Esophagus squamous epithelium (tissue), 5 donors: ENCODE measurements at regions not wholly inside any gene's neighbourhood (a gene's known extent, or its start where the extent isn't known, plus 50 kb on each side); places are given as distances from the start of the nearest gene placed in this dataset.

Source experiments
- DNase-seq: peaks from one replicate; lab custom pipeline; 2025; lab: John Stamatoyannopoulos, UW
- H3K27ac ChIP-seq, 4 donors: fragments of 200-600 bp; sonication (generic); one replicate each; pipeline ENCODE4 v1.5.1; 2016 to 2019; ENCODE audit warnings: mild to moderate bottlenecking in 1 of 4
- H3K27me3 ChIP-seq, 4 donors: fragments of 200-600 bp; sonication (generic); 1 replicate in 3 of 4; 2 replicates in 1 of 4; pipeline versions ENCODE4 v1.5.1 to v1.6.0; 2017 to 2021; ENCODE audit warnings: antibody characterized with exemption in 1 of 4
- H3K36me3 ChIP-seq, 3 donors: fragments of 200-600 bp; sonication (generic); one replicate each; pipeline ENCODE4 v1.5.1; 2016 to 2019
- H3K4me1 ChIP-seq, 3 donors: fragments of 200-600 bp; sonication (generic); one replicate each; pipeline ENCODE4 v1.5.1; 2017 to 2019
- H3K4me3 ChIP-seq, 4 donors: fragments of 200-600 bp; sonication (generic); 1 replicate in 3 of 4; 2 replicates in 1 of 4; pipeline ENCODE4 v1.5.1; 2016 to 2019; ENCODE audit warnings: mild to moderate bottlenecking in 2 of 4, moderate library complexity in 1 of 4
- H3K9me3 ChIP-seq, 3 donors: fragments of 200-600 bp; sonication (generic); one replicate each; pipeline ENCODE4 v1.5.1; 2016 to 2019
- CTCF ChIP-seq, 6 experiments: fragments of 450-650 bp in 4 of 6; fragments of 200-600 bp in 2 of 6; sonication (generic) in 2 of 6; IDR thresholded peaks; one replicate each; pipeline ENCODE4 v1.5.1; 2016 to 2019; ENCODE audit warnings: antibody characterized with exemption in 6 of 6, mild to moderate bottlenecking in 4 of 6, moderate library complexity in 4 of 6
- POLR2A ChIP-seq, 4 donors: fragments of 450-650 bp; IDR thresholded peaks; one replicate each; pipeline ENCODE4 v1.6.1; 2017; ENCODE audit warnings: antibody characterized with exemption in 4 of 4, mild to moderate bottlenecking in 4 of 4, moderate library complexity in 3 of 4
- WGBS, 2 donors: methylation state at CpG; one replicate each; pipeline ENCODE4 v1.1.5; 2018; 5-methylcytosine and 5-hydroxymethylcytosine counted together
- intact Hi-C: fragments of 100-400 bp; cut with DNase I; formaldehyde crosslinking; loops from one replicate; pipeline ENCODE4 v1.15.0; 2022
- donor health status: DM: yes; HTN: yes; CAD: no.

GRCh38 chr5:130279386-130279785, 375.1 kb downstream of the CHSY3 start:
- TF ChIP-seq CTCF (IDR thresholded peaks at IDR 0.05), result no peak
- TF ChIP-seq POLR2A (IDR thresholded peaks at IDR 0.05), result no peak

GRCh38 chr5:130278136-130278535, 373.9 kb downstream of the CHSY3 start:
- no peak for DNase-seq
- intact Hi-C loops, result no loop called here
- Histone ChIP-seq H3K27me3 (no peaks in the 10 kb centered on the region), H3K36me3 (no peaks in the 10 kb centered on the region), H3K4me1 (no peaks in the 10 kb centered on the region), H3K27ac (no peak overlapping the region), H3K9me3 (no peaks in the 10 kb centered on the region), H3K4me3 (no peak overlapping the region)
- WGBS, 2 donors, result no CpG with 5 or more reads among the region's 8 CpGs
- no peak for TF ChIP-seq POLR2A (IDR thresholded peaks at IDR 0.05)
- no peak for TF ChIP-seq CTCF (IDR thresholded peaks at IDR 0.05)

More at GRCh38 chr5:130279386-130279785, 375.1 kb downstream of the CHSY3 start:
- Histone ChIP-seq H3K9me3 (no peaks in the 10 kb centered on the region), H3K27me3 (no peaks in the 10 kb centered on the region), H3K4me1 (no peaks in the 10 kb centered on the region), H3K27ac (no peak overlapping the region), H3K4me3 (no peak overlapping the region), H3K36me3 (no peaks in the 10 kb centered on the region)
- 29 to 47% methylated on average over 1 of the region's 1 CpG for WGBS, 2 donors
- no peak for DNase-seq
- intact Hi-C loops, result no loop called here

GRCh38 chr5:130277522-130277921, 373.3 kb downstream of the CHSY3 start:
- Histone ChIP-seq H3K4me1 (no peaks in the 10 kb centered on the region), H3K27ac (no peak overlapping the region), H3K27me3 (no peaks in the 10 kb centered on the region), H3K4me3 (no peak overlapping the region), H3K36me3 (no peaks in the 10 kb centered on the region), H3K9me3 (no peaks in the 10 kb centered on the region)
- intact Hi-C loops, result no loop called here
- WGBS, 2 donors, result 85 to 92% methylated on average over 2 to 4 of the region's 8 CpGs
- DNase-seq, result no peak
- TF ChIP-seq CTCF (IDR thresholded peaks at IDR 0.05) (no peak), POLR2A (IDR thresholded peaks at IDR 0.05) (no peak)

GRCh38 chr5:130277002-130277401, 372.7 kb downstream of the CHSY3 start:
- no peak for DNase-seq
- Histone ChIP-seq H3K4me1 (no peaks in the 10 kb centered on the region), H3K27me3 (no peaks in the 10 kb centered on the region), H3K9me3 (no peaks in the 10 kb centered on the region), H3K36me3 (no peaks in the 10 kb centered on the region), H3K27ac (no peak overlapping the region), H3K4me3 (no peak overlapping the region)
- intact Hi-C loops, result no loop called here
- TF ChIP-seq POLR2A (IDR thresholded peaks at IDR 0.05), result no peak
- no peak for TF ChIP-seq CTCF (IDR thresholded peaks at IDR 0.05)
- 70 to 83% methylated on average over 2 to 3 of the region's 5 CpGs for WGBS, 2 donors

GRCh38 chr5:130272837-130273236, 368.6 kb downstream of the CHSY3 start:
- WGBS, 2 donors, result 77 to 80% methylated on average over 2 of the region's 2 CpGs
- no peaks in the 10 kb centered on the region for H3K36me3 ChIP-seq
- TF ChIP-seq POLR2A (IDR thresholded peaks at IDR 0.05), result no peak
- no peak for TF ChIP-seq CTCF (IDR thresholded peaks at IDR 0.05)
- H3K4me1 ChIP-seq, result no peaks in the 10 kb centered on the region
- intact Hi-C loops, result no loop called here
- no peak overlapping the region for H3K4me3 ChIP-seq
- no peak for DNase-seq
- H3K9me3 ChIP-seq, result no peaks in the 10 kb centered on the region
- H3K27ac ChIP-seq, result no peak overlapping the region
- H3K27me3 ChIP-seq, result no peaks in the 10 kb centered on the region
